ENCODE measurements at regions not wholly inside any gene's neighbourhood (a gene's known extent, or its start where the extent isn't known, plus 50 kb on each side); places are given as distances from the start of the nearest gene placed in this dataset.

DNA sequence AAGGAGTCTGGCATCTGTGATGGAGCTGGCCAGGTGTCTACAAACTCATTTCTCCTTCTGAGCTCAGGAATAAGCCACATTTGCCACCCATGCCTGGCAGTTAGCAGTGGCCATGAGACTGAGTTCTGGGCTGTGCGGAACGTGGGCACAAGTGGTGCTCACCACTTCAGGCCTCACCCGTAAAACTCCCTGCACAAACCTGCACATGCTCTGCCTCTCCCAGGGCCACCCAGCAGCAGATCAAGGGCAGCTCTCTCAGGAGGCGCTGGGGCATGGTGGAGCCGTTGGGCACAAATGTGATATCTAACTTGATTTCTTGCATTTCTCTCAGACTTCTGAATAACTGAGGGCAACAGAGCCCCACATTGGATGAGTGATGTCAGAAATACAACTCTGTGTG lies 269.5 kb downstream of the HIVEP2 start:
- no peak overlapping the region for H3K27ac ChIP-seq (ENCODE audit: insufficient read depth, low read length, poor library complexity, severe bottlenecking)

DNA sequence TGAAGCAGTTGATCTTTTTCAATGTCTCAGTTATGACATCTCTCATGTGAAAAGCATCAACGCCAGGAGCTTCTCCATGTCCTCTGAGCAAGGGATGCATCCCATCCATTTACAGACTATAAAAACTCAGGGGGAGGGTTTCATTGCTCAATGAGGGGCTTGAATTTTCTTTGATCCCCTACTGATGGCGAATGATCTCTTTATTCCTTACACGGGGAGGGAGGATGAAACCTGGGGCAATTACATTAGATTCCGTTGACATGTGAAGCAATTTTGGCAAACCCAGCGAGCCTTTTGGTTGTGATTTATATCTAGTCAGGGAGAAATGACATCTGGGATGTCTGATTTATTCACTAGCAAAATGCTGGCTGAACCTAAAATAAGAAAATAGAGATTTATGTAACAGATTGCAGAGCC lies 268.9 kb downstream of the HIVEP2 start:
- Histone ChIP-seq H3K36me3 (ENCODE audit: control insufficient read depth, insufficient read depth, low read length) (no peaks in the 10 kb centered on the region), H3K4me3 (ENCODE audit: insufficient read depth, low read depth, low read length, poor library complexity, severe bottlenecking) (no peak overlapping the region), H3K9me3 (ENCODE audit: control insufficient read depth, low read length) (no peaks in the 10 kb centered on the region), H3K27me3 (replicated peaks; ENCODE audit: control insufficient read depth, insufficient read depth, low read length, poor library complexity, severe bottlenecking) (no peaks in the 10 kb centered on the region), H3K4me1 (ENCODE audit: control insufficient read depth, insufficient read depth, low read length, poor library complexity, severe bottlenecking) (peaks cover 4% of the 10 kb centered on the region), H3K27ac (ENCODE audit: insufficient read depth, low read length, poor library complexity, severe bottlenecking) (no peak overlapping the region)
- DNase-seq: no peak

More for the DNA sequence above, 269.5 kb downstream of the HIVEP2 start:
- no peaks in the 10 kb centered on the region for H3K36me3 ChIP-seq (ENCODE audit: control insufficient read depth, insufficient read depth, low read length)
- no peak overlapping the region for H3K4me3 ChIP-seq (ENCODE audit: insufficient read depth, low read depth, low read length, poor library complexity, severe bottlenecking)
- H3K9me3 ChIP-seq (ENCODE audit: control insufficient read depth, low read length): no peaks in the 10 kb centered on the region
- no peak for DNase-seq
- peaks cover 2% of the 10 kb centered on the region for H3K4me1 ChIP-seq (ENCODE audit: control insufficient read depth, insufficient read depth, low read length, poor library complexity, severe bottlenecking)
- H3K27me3 ChIP-seq (replicated peaks; ENCODE audit: control insufficient read depth, insufficient read depth, low read length, poor library complexity, severe bottlenecking): no peaks in the 10 kb centered on the region

DNA sequence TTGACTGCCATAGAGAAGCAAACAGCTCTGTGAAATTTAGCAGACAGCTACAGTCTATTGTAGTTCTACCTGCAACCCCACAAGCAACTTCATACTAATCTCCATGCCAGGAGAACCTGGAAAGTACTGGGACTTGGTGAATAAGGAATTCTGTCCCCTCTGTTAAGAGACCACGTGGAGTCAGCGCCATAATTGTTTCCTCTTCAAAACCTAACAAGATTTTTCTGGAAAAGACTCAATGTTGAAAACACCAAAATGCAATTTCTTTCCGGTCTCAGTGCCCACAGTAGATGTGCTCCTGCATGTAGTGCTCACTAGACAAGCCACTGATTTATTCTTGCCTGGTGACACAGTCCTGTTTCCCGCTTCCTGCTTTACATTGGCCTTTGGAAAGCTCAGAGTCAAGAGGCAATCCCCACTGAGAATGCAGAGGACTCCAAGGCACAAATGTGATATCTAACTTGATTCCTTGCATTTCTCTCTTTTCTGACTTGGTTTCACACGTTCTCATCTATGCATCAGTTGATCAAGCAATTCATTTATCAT lies 268.3 kb downstream of the HIVEP2 start:
- Histone ChIP-seq H3K4me3 (ENCODE audit: insufficient read depth, low read depth, low read length, poor library complexity, severe bottlenecking) (no peak overlapping the region), H3K27ac (ENCODE audit: insufficient read depth, low read length, poor library complexity, severe bottlenecking) (no peak overlapping the region), H3K36me3 (ENCODE audit: control insufficient read depth, insufficient read depth, low read length) (no peaks in the 10 kb centered on the region), H3K4me1 (ENCODE audit: control insufficient read depth, insufficient read depth, low read length, poor library complexity, severe bottlenecking) (peaks cover 4% of the 10 kb centered on the region), H3K9me3 (ENCODE audit: control insufficient read depth, low read length) (no peaks in the 10 kb centered on the region), H3K27me3 (replicated peaks; ENCODE audit: control insufficient read depth, insufficient read depth, low read length, poor library complexity, severe bottlenecking) (no peaks in the 10 kb centered on the region)
- DNase-seq: no peak

DNA sequence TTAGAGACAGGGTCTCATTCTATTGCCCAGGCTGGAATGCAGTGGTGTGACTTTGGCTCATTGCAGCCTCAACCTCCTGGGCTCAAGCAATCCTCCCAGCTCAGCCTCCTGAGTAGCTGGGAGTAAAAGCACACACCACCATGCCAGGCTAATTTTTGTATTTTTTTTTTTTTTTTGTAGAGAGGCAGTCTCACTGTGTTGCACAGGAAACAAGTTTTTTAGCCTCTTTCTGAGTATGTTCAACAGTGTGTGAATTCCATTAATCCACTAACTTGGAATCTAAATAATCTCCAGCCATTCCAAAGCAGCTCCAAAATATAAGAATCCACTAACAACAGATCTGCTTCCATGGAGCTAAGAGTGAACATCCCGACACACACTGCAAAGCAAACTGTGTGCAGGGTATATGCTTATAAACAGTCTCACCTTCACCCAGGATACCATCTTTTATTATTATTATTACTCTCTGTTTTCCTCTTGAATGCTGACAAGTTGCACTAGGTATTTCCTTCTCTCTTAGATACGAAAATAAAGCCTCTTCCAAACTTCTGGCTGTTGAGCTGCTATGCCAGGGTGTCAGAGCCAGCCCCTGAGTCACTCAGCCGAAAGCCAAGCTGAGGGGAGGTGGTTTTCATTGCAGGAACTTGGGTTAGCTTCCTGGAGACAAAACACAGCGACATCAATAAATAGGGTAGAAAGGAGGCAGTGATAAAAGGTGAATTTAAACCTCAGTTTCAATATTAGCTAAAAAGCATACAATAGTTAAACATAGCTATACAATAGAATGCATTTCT lies 264.9 kb downstream of the HIVEP2 start:
- H3K27ac ChIP-seq (ENCODE audit: insufficient read depth, low read length, poor library complexity, severe bottlenecking): no peak overlapping the region
- H3K9me3 ChIP-seq (ENCODE audit: control insufficient read depth, low read length): no peaks in the 10 kb centered on the region
- H3K27me3 ChIP-seq (replicated peaks; ENCODE audit: control insufficient read depth, insufficient read depth, low read length, poor library complexity, severe bottlenecking): no peaks in the 10 kb centered on the region
- H3K4me1 ChIP-seq (ENCODE audit: control insufficient read depth, insufficient read depth, low read length, poor library complexity, severe bottlenecking): peaks cover 4% of the 10 kb centered on the region
- DNase-seq: peak in 1 of 3 donors; percentile 2
- H3K36me3 ChIP-seq (ENCODE audit: control insufficient read depth, insufficient read depth, low read length): no peaks in the 10 kb centered on the region
- no peak overlapping the region for H3K4me3 ChIP-seq (ENCODE audit: insufficient read depth, low read depth, low read length, poor library complexity, severe bottlenecking)

DNA sequence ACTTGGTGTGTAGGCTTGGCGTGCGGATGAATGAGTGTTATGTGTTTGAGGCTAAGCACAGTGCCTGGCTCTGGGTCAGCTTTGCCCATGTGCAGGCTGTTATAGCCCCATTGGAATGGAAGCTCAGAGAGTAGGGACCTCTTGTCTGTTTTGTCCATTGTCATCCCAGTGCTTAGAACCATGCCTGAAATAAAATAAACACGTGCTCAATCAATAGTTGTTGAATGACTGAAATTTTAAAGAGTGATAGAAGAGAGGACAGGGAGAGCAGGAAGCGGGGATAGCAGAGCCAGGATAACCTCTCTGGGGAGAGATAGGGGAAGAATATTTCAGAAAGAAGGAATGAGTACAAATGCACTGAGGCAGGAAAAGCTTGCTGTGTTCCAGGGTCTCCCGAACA lies 263.9 kb downstream of the HIVEP2 start:
- no peak overlapping the region for H3K27ac ChIP-seq (ENCODE audit: insufficient read depth, low read length, poor library complexity, severe bottlenecking)
- H3K9me3 ChIP-seq (ENCODE audit: control insufficient read depth, low read length): no peaks in the 10 kb centered on the region

DNA sequence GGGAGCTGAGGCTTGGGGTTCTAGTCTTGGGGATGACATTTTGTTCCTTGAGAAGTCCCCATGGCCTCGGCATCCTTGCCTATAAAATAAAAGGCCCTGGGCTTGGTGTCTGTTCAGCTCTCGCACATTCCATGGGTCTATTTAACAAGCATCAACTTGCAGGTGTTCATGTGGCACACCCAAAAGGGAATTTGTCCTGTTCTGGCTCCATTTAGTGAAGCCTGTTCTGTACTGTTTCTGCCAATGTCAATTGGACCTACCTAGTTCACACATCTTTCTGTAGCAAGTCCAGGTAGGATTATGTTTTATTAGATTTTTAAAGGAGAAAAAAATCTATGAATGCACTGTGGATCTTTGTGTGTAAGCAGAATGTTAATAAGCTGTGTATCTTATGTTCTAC lies 262.0 kb downstream of the HIVEP2 start:
- no peak for DNase-seq
- Histone ChIP-seq H3K36me3 (ENCODE audit: control insufficient read depth, insufficient read depth, low read length) (no peaks in the 10 kb centered on the region), H3K4me1 (ENCODE audit: control insufficient read depth, insufficient read depth, low read length, poor library complexity, severe bottlenecking) (peaks cover 4% of the 10 kb centered on the region), H3K27ac (ENCODE audit: insufficient read depth, low read length, poor library complexity, severe bottlenecking) (no peak overlapping the region), H3K27me3 (replicated peaks; ENCODE audit: control insufficient read depth, insufficient read depth, low read length, poor library complexity, severe bottlenecking) (no peaks in the 10 kb centered on the region), H3K9me3 (ENCODE audit: control insufficient read depth, low read length) (no peaks in the 10 kb centered on the region), H3K4me3 (ENCODE audit: insufficient read depth, low read depth, low read length, poor library complexity, severe bottlenecking) (no peak overlapping the region)

More for the DNA sequence above, 263.9 kb downstream of the HIVEP2 start:
- H3K4me3 ChIP-seq (ENCODE audit: insufficient read depth, low read depth, low read length, poor library complexity, severe bottlenecking): no peak overlapping the region
- no peaks in the 10 kb centered on the region for H3K27me3 ChIP-seq (replicated peaks; ENCODE audit: control insufficient read depth, insufficient read depth, low read length, poor library complexity, severe bottlenecking)
- peaks cover 4% of the 10 kb centered on the region for H3K4me1 ChIP-seq (ENCODE audit: control insufficient read depth, insufficient read depth, low read length, poor library complexity, severe bottlenecking)
- no peaks in the 10 kb centered on the region for H3K36me3 ChIP-seq (ENCODE audit: control insufficient read depth, insufficient read depth, low read length)
- no peak for DNase-seq

DNA sequence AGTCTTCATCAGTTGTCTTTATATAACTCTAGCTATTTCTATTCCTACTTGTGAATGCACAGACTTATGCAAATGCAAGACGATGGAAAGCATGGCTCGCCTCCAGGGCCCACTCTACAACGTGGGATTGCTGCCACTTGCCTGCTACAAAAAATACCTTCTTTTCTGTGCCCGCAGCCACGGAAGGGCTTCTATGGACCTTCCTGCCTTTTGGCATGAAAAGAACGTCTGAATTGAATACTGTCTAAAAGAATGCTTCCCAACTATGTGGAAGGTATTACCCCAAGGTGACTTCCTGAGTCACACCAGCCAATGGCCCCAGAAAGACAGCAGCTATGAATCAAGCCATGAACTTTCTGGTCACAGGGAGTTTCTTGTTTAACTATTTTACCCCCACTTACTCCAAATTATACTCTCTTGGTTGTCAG lies 261.2 kb downstream of the HIVEP2 start:
- no peaks in the 10 kb centered on the region for H3K36me3 ChIP-seq (ENCODE audit: control insufficient read depth, insufficient read depth, low read length)
- no peak for DNase-seq
- H3K27me3 ChIP-seq (replicated peaks; ENCODE audit: control insufficient read depth, insufficient read depth, low read length, poor library complexity, severe bottlenecking): no peaks in the 10 kb centered on the region
- H3K4me1 ChIP-seq (ENCODE audit: control insufficient read depth, insufficient read depth, low read length, poor library complexity, severe bottlenecking): peaks cover 4% of the 10 kb centered on the region
- no peak overlapping the region for H3K27ac ChIP-seq (ENCODE audit: insufficient read depth, low read length, poor library complexity, severe bottlenecking)
- H3K4me3 ChIP-seq (ENCODE audit: insufficient read depth, low read depth, low read length, poor library complexity, severe bottlenecking): no peak overlapping the region
- H3K9me3 ChIP-seq (ENCODE audit: control insufficient read depth, low read length): no peaks in the 10 kb centered on the region

DNA sequence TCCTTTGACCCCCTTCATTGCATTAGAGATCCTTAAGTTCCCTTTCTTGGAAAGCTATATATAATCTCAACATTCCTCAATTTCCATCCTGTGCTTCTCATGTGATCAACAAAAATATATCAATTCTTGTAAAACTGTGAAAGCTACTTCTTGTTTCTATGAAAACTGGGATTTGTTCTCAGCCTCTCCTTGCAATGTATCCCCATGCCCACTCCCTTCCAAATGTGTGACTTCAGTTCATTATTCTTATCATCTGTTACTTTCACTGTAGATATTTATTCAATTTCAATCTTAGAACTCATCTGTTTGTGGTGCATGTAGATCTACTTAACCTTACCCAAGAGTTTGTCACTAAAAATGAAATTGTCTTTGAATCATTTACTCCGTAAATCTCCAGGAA lies 260.6 kb downstream of the HIVEP2 start:
- Histone ChIP-seq H3K27ac (ENCODE audit: insufficient read depth, low read length, poor library complexity, severe bottlenecking) (no peak overlapping the region), H3K9me3 (ENCODE audit: control insufficient read depth, low read length) (no peaks in the 10 kb centered on the region), H3K36me3 (ENCODE audit: control insufficient read depth, insufficient read depth, low read length) (no peaks in the 10 kb centered on the region), H3K27me3 (replicated peaks; ENCODE audit: control insufficient read depth, insufficient read depth, low read length, poor library complexity, severe bottlenecking) (no peaks in the 10 kb centered on the region), H3K4me3 (ENCODE audit: insufficient read depth, low read depth, low read length, poor library complexity, severe bottlenecking) (no peak overlapping the region), H3K4me1 (ENCODE audit: control insufficient read depth, insufficient read depth, low read length, poor library complexity, severe bottlenecking) (peaks cover 4% of the 10 kb centered on the region)
- no peak for DNase-seq

DNA sequence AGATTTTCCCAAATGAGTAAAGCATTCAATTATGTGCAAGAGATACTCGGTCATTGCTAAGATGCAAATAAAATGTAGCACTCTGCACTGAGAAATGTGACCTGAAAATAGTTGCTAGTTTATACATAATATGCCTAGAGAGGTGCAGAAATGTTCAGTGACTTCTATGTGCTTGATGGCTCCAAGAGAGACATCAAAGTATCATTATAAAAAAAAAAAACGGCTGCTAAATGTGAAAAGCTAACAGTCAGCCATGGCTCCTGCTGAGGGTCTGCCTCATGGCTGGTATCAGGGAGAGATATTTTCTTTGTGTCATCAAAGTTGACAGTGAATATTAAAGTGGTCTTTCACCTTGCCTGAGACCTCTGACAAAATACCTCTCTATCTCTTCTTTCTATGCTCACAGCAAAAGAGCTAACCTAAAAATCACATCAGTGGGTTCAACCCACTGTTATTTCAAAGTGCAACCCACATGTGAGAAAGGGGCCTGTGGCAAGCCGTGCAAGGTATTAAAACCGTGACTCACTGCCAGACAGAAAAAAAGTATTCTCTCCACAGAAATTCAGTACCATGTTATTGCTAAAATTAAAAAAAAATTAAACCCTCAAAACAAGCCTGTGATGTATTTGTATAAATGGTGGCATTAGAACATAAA lies 259.0 kb downstream of the HIVEP2 start:
- no peaks in the 10 kb centered on the region for H3K27me3 ChIP-seq (replicated peaks; ENCODE audit: control insufficient read depth, insufficient read depth, low read length, poor library complexity, severe bottlenecking)
- H3K4me3 ChIP-seq (ENCODE audit: insufficient read depth, low read depth, low read length, poor library complexity, severe bottlenecking): no peak overlapping the region
- no peaks in the 10 kb centered on the region for H3K36me3 ChIP-seq (ENCODE audit: control insufficient read depth, insufficient read depth, low read length)
- no peaks in the 10 kb centered on the region for H3K4me1 ChIP-seq (ENCODE audit: control insufficient read depth, insufficient read depth, low read length, poor library complexity, severe bottlenecking)
- no peak for DNase-seq
- no peak overlapping the region for H3K27ac ChIP-seq (ENCODE audit: insufficient read depth, low read length, poor library complexity, severe bottlenecking)
- no peaks in the 10 kb centered on the region for H3K9me3 ChIP-seq (ENCODE audit: control insufficient read depth, low read length)

DNA sequence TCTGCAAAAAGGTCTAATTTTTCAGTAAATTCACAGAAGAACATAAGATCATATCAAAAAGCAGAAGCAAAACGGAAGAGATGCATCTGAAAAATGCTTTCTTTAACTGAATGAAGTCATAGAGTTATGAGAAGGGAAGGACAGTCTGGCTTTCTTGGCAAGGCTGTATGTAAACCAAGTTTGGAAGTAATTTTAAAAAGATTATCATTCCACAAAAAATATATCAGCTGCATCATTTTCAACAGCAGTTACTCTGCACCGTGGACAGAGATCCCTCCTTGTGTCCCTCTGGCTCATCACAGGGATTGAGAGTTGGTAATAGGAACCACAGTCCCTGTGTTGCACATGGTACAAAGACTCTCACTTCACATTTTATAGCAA lies 258.5 kb downstream of the HIVEP2 start:
- Histone ChIP-seq H3K36me3 (ENCODE audit: control insufficient read depth, insufficient read depth, low read length) (no peaks in the 10 kb centered on the region), H3K4me3 (ENCODE audit: insufficient read depth, low read depth, low read length, poor library complexity, severe bottlenecking) (no peak overlapping the region), H3K27ac (ENCODE audit: insufficient read depth, low read length, poor library complexity, severe bottlenecking) (no peak overlapping the region), H3K9me3 (ENCODE audit: control insufficient read depth, low read length) (no peaks in the 10 kb centered on the region), H3K4me1 (ENCODE audit: control insufficient read depth, insufficient read depth, low read length, poor library complexity, severe bottlenecking) (no peaks in the 10 kb centered on the region), H3K27me3 (replicated peaks; ENCODE audit: control insufficient read depth, insufficient read depth, low read length, poor library complexity, severe bottlenecking) (no peaks in the 10 kb centered on the region)
- DNase-seq: no peak

All from effector memory CD4-positive, alpha-beta T cell (primary cell).